Loucy (cell line): ENCODE measurements at regions not wholly inside any gene's neighbourhood (a gene's known extent, or its start where the extent isn't known, plus 50 kb on each side); places are given as distances from the start of the nearest gene placed in this dataset.

Source experiments
- H2AFZ ChIP-seq: fragments of 200-600 bp; sonication (generic); 2 replicates; pipeline ENCODE4 v1.6.0; 2016; ENCODE audit warnings: antibody characterized with exemption, mild to moderate bottlenecking, low read length, moderate library complexity
- H3F3A ChIP-seq: fragments of 200-600 bp; 2 replicates; pipeline ENCODE4 v1.6.0; 2016; ENCODE audit warnings: antibody characterized with exemption, low read depth, mild to moderate bottlenecking
- H3K27me3 ChIP-seq: fragments of 200-600 bp; sonication (generic); 2 replicates; pipeline ENCODE4 v1.6.1; 2014; ENCODE audit warnings: low read length, mild to moderate bottlenecking; ENCODE audit not compliant: insufficient read depth, poor library complexity, severe bottlenecking
- H3K36me3 ChIP-seq: fragments of 200-600 bp; sonication (generic); 2 replicates; pipeline ENCODE4 v1.6.1; 2016; ENCODE audit warnings: low read length; ENCODE audit not compliant: insufficient read depth
- H3K4me1 ChIP-seq: fragments of 200-600 bp; sonication (generic); 2 replicates; pipeline ENCODE4 v1.5.1; 2014; ENCODE audit warnings: low read length, mild to moderate bottlenecking; ENCODE audit not compliant: insufficient read depth, poor library complexity, severe bottlenecking
- H3K4me2 ChIP-seq: fragments of 200-600 bp; sonication (generic); 2 replicates; pipeline ENCODE4 v1.6.0; 2014; ENCODE audit warnings: antibody characterized with exemption, low read length, low read depth, mild to moderate bottlenecking; ENCODE audit not compliant: poor library complexity, severe bottlenecking
- H3K4me3 ChIP-seq: fragments of 200-600 bp; sonication (generic); 2 replicates; pipeline ENCODE4 v1.5.1; 2014; ENCODE audit warnings: low read length, mild to moderate bottlenecking, mixed read lengths; ENCODE audit not compliant: poor library complexity, severe bottlenecking
- H3K79me2 ChIP-seq: fragments of 200-600 bp; sonication (generic); 2 replicates; pipeline ENCODE4 v1.6.1; 2014; ENCODE audit warnings: low read length; ENCODE audit not compliant: insufficient read depth
- H3K9ac ChIP-seq: fragments of 200-600 bp; sonication (generic); 2 replicates; pipeline ENCODE4 v1.6.0; 2014; ENCODE audit warnings: mild to moderate bottlenecking, low read depth, low read length, moderate library complexity; ENCODE audit not compliant: poor library complexity, severe bottlenecking
- H3K9me2 ChIP-seq: fragments of 200-600 bp; sonication (generic); replicated peaks from 2 replicates; pipeline ENCODE4 v1.6.1; 2016; ENCODE audit warnings: low read depth, low read length, mixed read lengths
- H3K9me3 ChIP-seq: fragments of 200-600 bp; sonication (generic); 2 replicates; pipeline ENCODE4 v1.6.1; 2014; ENCODE audit warnings: mild to moderate bottlenecking, antibody characterized with exemption, low read length, low read depth; ENCODE audit not compliant: insufficient read depth
- H4K20me1 ChIP-seq: fragments of 200-600 bp; sonication (generic); 2 replicates; pipeline ENCODE4 v1.6.0; 2014; ENCODE audit warnings: antibody characterized with exemption, low read length, mild to moderate bottlenecking; ENCODE audit not compliant: insufficient read depth, poor library complexity, severe bottlenecking
- EZH2phosphoT487 ChIP-seq: fragments of 200-600 bp; IDR thresholded peaks from 2 replicates; pipeline ENCODE4 v1.6.1; 2018; ENCODE audit warnings: antibody characterized with exemption, mild to moderate bottlenecking, moderate library complexity, borderline replicate concordance
- TF ChIP-seq, protein P1 (sequence below): fragments of 200-600 bp; sonication (generic); conservative IDR thresholded peaks from 2 replicates; pipeline ENCODE4 v1.5.1; 2014; ENCODE audit warnings: mild to moderate bottlenecking, antibody characterized with exemption, low read length

GRCh38 chr4:55758066-55758465 lies 61.5 kb upstream of the EXOC1L start:
- H3K9ac ChIP-seq: no peak overlapping the region
- no peak overlapping the region for H2AFZ ChIP-seq
- H3K9me2 ChIP-seq: no peaks in the 10 kb centered on the region
- TF ChIP-seq, protein P1, sequence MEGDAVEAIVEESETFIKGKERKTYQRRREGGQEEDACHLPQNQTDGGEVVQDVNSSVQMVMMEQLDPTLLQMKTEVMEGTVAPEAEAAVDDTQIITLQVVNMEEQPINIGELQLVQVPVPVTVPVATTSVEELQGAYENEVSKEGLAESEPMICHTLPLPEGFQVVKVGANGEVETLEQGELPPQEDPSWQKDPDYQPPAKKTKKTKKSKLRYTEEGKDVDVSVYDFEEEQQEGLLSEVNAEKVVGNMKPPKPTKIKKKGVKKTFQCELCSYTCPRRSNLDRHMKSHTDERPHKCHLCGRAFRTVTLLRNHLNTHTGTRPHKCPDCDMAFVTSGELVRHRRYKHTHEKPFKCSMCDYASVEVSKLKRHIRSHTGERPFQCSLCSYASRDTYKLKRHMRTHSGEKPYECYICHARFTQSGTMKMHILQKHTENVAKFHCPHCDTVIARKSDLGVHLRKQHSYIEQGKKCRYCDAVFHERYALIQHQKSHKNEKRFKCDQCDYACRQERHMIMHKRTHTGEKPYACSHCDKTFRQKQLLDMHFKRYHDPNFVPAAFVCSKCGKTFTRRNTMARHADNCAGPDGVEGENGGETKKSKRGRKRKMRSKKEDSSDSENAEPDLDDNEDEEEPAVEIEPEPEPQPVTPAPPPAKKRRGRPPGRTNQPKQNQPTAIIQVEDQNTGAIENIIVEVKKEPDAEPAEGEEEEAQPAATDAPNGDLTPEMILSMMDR: no peak
- no peak for TF ChIP-seq EZH2phosphoT487
- H3K4me3 ChIP-seq: no peak overlapping the region
- H3K27me3 ChIP-seq: no peaks in the 10 kb centered on the region
- no peaks in the 10 kb centered on the region for H3K9me3 ChIP-seq
- H4K20me1 ChIP-seq: no peaks in the 10 kb centered on the region
- no peaks in the 10 kb centered on the region for H3K79me2 ChIP-seq
- H3K4me1 ChIP-seq: no peaks in the 10 kb centered on the region
- no peak overlapping the region for H3K4me2 ChIP-seq
- no peaks in the 10 kb centered on the region for H3F3A ChIP-seq
- no peaks in the 10 kb centered on the region for H3K36me3 ChIP-seq

GRCh38 chr4:55758570-55758969 lies 61.0 kb upstream of the EXOC1L start:
- Histone ChIP-seq H3K79me2 (no peaks in the 10 kb centered on the region), H3K9ac (no peak overlapping the region), H3K4me3 (no peak overlapping the region), H3K9me3 (no peaks in the 10 kb centered on the region), H4K20me1 (no peaks in the 10 kb centered on the region), H2AFZ (no peak overlapping the region; the same call in 1 of the 2 replicates), H3K36me3 (no peaks in the 10 kb centered on the region), H3K4me1 (no peaks in the 10 kb centered on the region), H3K9me2 (no peaks in the 10 kb centered on the region), H3F3A (no peaks in the 10 kb centered on the region), H3K4me2 (no peak overlapping the region), H3K27me3 (no peaks in the 10 kb centered on the region)
- TF ChIP-seq, protein P1: no peak
- no peak for TF ChIP-seq EZH2phosphoT487

- H3K4me3 ChIP-seq: no peak overlapping the region
- no peaks in the 10 kb centered on the region for H4K20me1 ChIP-seq
- H3K79me2 ChIP-seq: no peaks in the 10 kb centered on the region
- H3K4me2 ChIP-seq: no peak overlapping the region
- H3K9ac ChIP-seq: no peak overlapping the region
- H2AFZ ChIP-seq: no peak overlapping the region
- no peaks in the 10 kb centered on the region for H3K27me3 ChIP-seq
- no peaks in the 10 kb centered on the region for H3K4me1 ChIP-seq
- H3K9me2 ChIP-seq: no peaks in the 10 kb centered on the region
- H3K9me3 ChIP-seq: no peaks in the 10 kb centered on the region
- no peaks in the 10 kb centered on the region for H3F3A ChIP-seq
- H3K36me3 ChIP-seq: no peaks in the 10 kb centered on the region
- no peak for TF ChIP-seq EZH2phosphoT487
- TF ChIP-seq, protein P1: no peak
These were observed 56.8 kb upstream of the EXOC1L start for GRCh38 chr4:55762819-55763218.
